HCT116 (cell line): ENCODE measurements at regions not wholly inside any gene's neighbourhood (a gene's known extent, or its start where the extent isn't known, plus 50 kb on each side); places are given as distances from the start of the nearest gene placed in this dataset.

Experiments
- ATAC-seq: fragments of 200-7000 bp; cut with Tn5 transposase; 2 replicates; pipeline ENCODE4 v1.9.1; 2020; ENCODE audit warnings: mild to moderate bottlenecking, moderate library complexity
- BruUV-seq: library from RNA; stranded (reverse); fragments of 400-500 nt; replicated peaks from 2 replicates; lab custom pipeline; 2021; lab: Mats Ljungman, UMichigan
- CTCF ChIA-PET: fragments of 300-600 bp; sonication (Branson Sonifier 250); formaldehyde crosslinking; loops from one replicate; lab custom pipeline; 2021; ENCODE audit warnings: antibody characterized with exemption; lab: Charles Lee
- POLR2A ChIA-PET: fragments of 300-600, 350-600 bp; sonication (Branson Sonifier 250); formaldehyde crosslinking; loops from one replicate; lab custom pipeline; 2021; ENCODE audit warnings: antibody characterized with exemption; lab: Charles Lee
- RAD21 ChIA-PET, 2 experiments: fragments of 300-600 bp; sonication (Branson Sonifier 250); formaldehyde crosslinking; loops; one replicate each; lab custom pipeline; 2023; ENCODE audit warnings: low total read pairs in 2 of 2; ENCODE audit not compliant: uncharacterized antibody in 2 of 2, unreplicated experiment in 2 of 2, low non-redundant PET in 1 of 2; lab: Charles Lee
- DNase-seq: peaks from one replicate; pipeline ENCODE4 v3.0.0-alpha.2; 2010; ENCODE audit warnings: low read depth, low spot score
- H2AFZ ChIP-seq: fragments of 200-600 bp; shearing (Covaris generic), sonication (generic); 2 replicates; pipeline ENCODE4 v1.6.1; 2017; ENCODE audit warnings: low read depth, mixed run types, mixed read lengths, antibody characterized with exemption, low read length; ENCODE audit not compliant: poor library complexity, severe bottlenecking
- H3K27ac ChIP-seq: 2 replicates; pipeline ENCODE4 v1.5.1; 2012; ENCODE audit warnings: low read depth, low read length
- H3K27me3 ChIP-seq: fragments of 200-600 bp; sonication (generic); 2 replicates; pipeline ENCODE4 v1.6.1; 2016; ENCODE audit warnings: mixed run types, low read length, mixed read lengths; ENCODE audit not compliant: insufficient read depth
- H3K36me3 ChIP-seq, 2 experiments: fragments of 200-500 bp in 1 of 2; fragments of 200-600 bp in 1 of 2; sonication (Bioruptor generic) in 1 of 2; sonication (generic) in 1 of 2; 2 replicates each; pipeline versions ENCODE4 v1.5.1 to v1.6.1; 2014 to 2016; ENCODE audit warnings: low read length in 2 of 2, inconsistent platforms in 1 of 2, mixed read lengths in 1 of 2, mixed run types in 1 of 2; ENCODE audit not compliant: insufficient read depth in 2 of 2, control insufficient read depth in 1 of 2
- H3K4me1 ChIP-seq, 2 experiments: fragments of 200-600 bp in 1 of 2; sonication (generic) in 1 of 2; 2 replicates each; pipeline versions ENCODE4 v1.5.1 to v1.6.1; 2012 to 2017; ENCODE audit warnings: low read length in 2 of 2, inconsistent platforms in 1 of 2, mild to moderate bottlenecking in 1 of 2, mixed read lengths in 1 of 2, mixed run types in 1 of 2, moderate library complexity in 1 of 2; ENCODE audit not compliant: insufficient read depth in 2 of 2, control insufficient read depth in 1 of 2
- H3K4me2 ChIP-seq: fragments of 200-600 bp; sonication (generic); 2 replicates; pipeline ENCODE4 v1.6.1; 2017; ENCODE audit warnings: mixed run types, low read length, mixed read lengths
- H3K4me3 ChIP-seq, 2 experiments: fragments of 200-600 bp in 1 of 2; sonication (generic) in 1 of 2; replicated peaks in 1 of 2; 2 replicates each; pipeline ENCODE4 v1.5.1; 2011 to 2016; ENCODE audit warnings: low read length in 2 of 2, control low read depth in 1 of 2, low read depth in 1 of 2, mild to moderate bottlenecking in 1 of 2, mixed read lengths in 1 of 2, mixed run types in 1 of 2
- H3K79me2 ChIP-seq: fragments of 200-600 bp; sonication (generic); 2 replicates; pipeline ENCODE4 v1.6.1; 2017; ENCODE audit warnings: mild to moderate bottlenecking, mixed run types, low read length, moderate library complexity, mixed read lengths; ENCODE audit not compliant: insufficient read depth
- H3K9ac ChIP-seq: fragments of 200-600 bp; sonication (generic); 2 replicates; pipeline ENCODE4 v1.6.1; 2016; ENCODE audit warnings: low read length, mixed read lengths
- H3K9me2 ChIP-seq: fragments of 200-600 bp; sonication (generic), shearing (Covaris generic); 2 replicates; pipeline ENCODE4 v1.6.1; 2017; ENCODE audit warnings: mixed run types, mild to moderate bottlenecking, moderate library complexity; ENCODE audit not compliant: insufficient read depth
- H3K9me3 ChIP-seq, 2 experiments: fragments of 200-500 bp in 1 of 2; fragments of 200-600 bp in 1 of 2; sonication (Bioruptor generic) in 1 of 2; sonication (generic) in 1 of 2; 2 replicates each; pipeline ENCODE4 v1.6.1; 2014 to 2017; ENCODE audit warnings: low read length in 2 of 2, mixed read lengths in 2 of 2, inconsistent platforms in 1 of 2, low read depth in 1 of 2, mild to moderate bottlenecking in 1 of 2, mixed run types in 1 of 2, moderate library complexity in 1 of 2; ENCODE audit not compliant: control insufficient read depth in 1 of 2, insufficient read depth in 1 of 2
- H4K20me1 ChIP-seq: fragments of 200-600 bp; sonication (generic), shearing (Covaris generic); 2 replicates; pipeline ENCODE4 v1.6.1; 2017; ENCODE audit warnings: mixed run types, mild to moderate bottlenecking, moderate library complexity; ENCODE audit not compliant: insufficient read depth
- CBX3 ChIP-seq: IDR thresholded peaks from 2 replicates; pipeline ENCODE4 v1.6.1; 2012; ENCODE audit warnings: low read depth
- ELF1 ChIP-seq: IDR thresholded peaks from 2 replicates; pipeline ENCODE4 v1.6.1; 2012; ENCODE audit warnings: low read depth, borderline replicate concordance
- EZH2 ChIP-seq: fragments of 200-600 bp; sonication (generic); IDR thresholded peaks from 2 replicates; pipeline ENCODE4 v1.6.1; 2017; ENCODE audit warnings: antibody characterized with exemption, mixed run types
- EZH2phosphoT487 ChIP-seq: fragments of 200-600 bp; IDR thresholded peaks from 2 replicates; pipeline ENCODE4 v1.6.1; 2018; ENCODE audit warnings: antibody characterized with exemption, borderline replicate concordance
- MAX ChIP-seq: IDR thresholded peaks from 2 replicates; pipeline ENCODE4 v1.6.1; 2012
- POLR2A ChIP-seq: IDR thresholded peaks from 2 replicates; pipeline ENCODE4 v1.7.0; 2011; ENCODE audit warnings: borderline replicate concordance; ENCODE audit not compliant: insufficient read depth, insufficient read length; ENCODE audit errors: extremely low read depth
- SIN3A ChIP-seq: IDR thresholded peaks from 2 replicates; pipeline ENCODE4 v1.6.1; 2012; ENCODE audit warnings: low read depth
- SP1 ChIP-seq: IDR thresholded peaks from 2 replicates; pipeline ENCODE4 v1.6.1; 2012; ENCODE audit warnings: low read depth
- ZBTB33 ChIP-seq: IDR thresholded peaks from 2 replicates; pipeline ENCODE4 v1.6.1; 2011; ENCODE audit warnings: mild to moderate bottlenecking, low read length, moderate library complexity; ENCODE audit not compliant: insufficient replicate concordance; ENCODE audit errors: extremely low read depth
- intact Hi-C: fragments of 100-400 bp; cut with micrococcal nuclease; formaldehyde crosslinking; loops from 2 replicates; pipeline ENCODE4 v1.10.0; 2022

- ChIA-PET POLR2A (no interaction called here), CTCF (interaction anchor here (0.9 kb wide), 1 partner anchor 35 kb away, joined by 4 read pairs; no protein-coding TSS in a partner anchor), RAD21 (no interaction called here)
- Histone ChIP-seq H3K27me3 (no peaks in the 10 kb centered on the region), H3K9me2 (no peaks in the 10 kb centered on the region), H3K9ac (no peak overlapping the region), H3K9me3 (peaks cover 9 to 13% of the 10 kb centered on the region in 2 experiments; a peak in 2 of 4 replicates), H4K20me1 (no peaks in the 10 kb centered on the region), H3K4me1 (no peaks in the 10 kb centered on the region), H3K79me2 (no peaks in the 10 kb centered on the region), H3K27ac (no peak overlapping the region), H3K36me3 (no peaks in the 10 kb centered on the region), H3K4me3 (no peak overlapping the region), H3K4me2 (no peak overlapping the region), H2AFZ (no peak overlapping the region)
- BruUV-seq: no TSS peak
- intact Hi-C loops: no loop called here
- DNase-seq (no peak), ATAC-seq (no peak)
- TF ChIP-seq EZH2: no peak
- TF ChIP-seq EZH2phosphoT487: no peak
- TF ChIP-seq CBX3: no peak
- no peak for TF ChIP-seq MAX
- no peak for TF ChIP-seq POLR2A
- TF ChIP-seq SP1: no peak
Observed at GRCh38 chr12:46089414-46090162, 99.2 kb upstream of the SCAF11 start.

GRCh38 chr12:46087916-46088439, 97.6 kb upstream of the SCAF11 start:
- H3K27ac ChIP-seq: no peak overlapping the region
- no peak overlapping the region for H3K4me3 ChIP-seq
- H3K9me3 ChIP-seq: peaks cover 9 to 17% of the 10 kb centered on the region in 2 experiments; a peak in 2 of 4 replicates
- DNase-seq (no peak), ATAC-seq (no peak)
- H3K36me3 ChIP-seq: no peaks in the 10 kb centered on the region
- POLR2A ChIA-PET: no interaction called here
- no peak overlapping the region for H3K9ac ChIP-seq
- H3K27me3 ChIP-seq: no peaks in the 10 kb centered on the region
- RAD21 ChIA-PET: no interaction called here
- no peaks in the 10 kb centered on the region for H3K4me1 ChIP-seq
- no TSS peak for BruUV-seq
- H3K9me2 ChIP-seq: no peaks in the 10 kb centered on the region
- H4K20me1 ChIP-seq: no peaks in the 10 kb centered on the region
- TF ChIP-seq ELF1: no peak
- TF ChIP-seq ZBTB33: no peak
- no peak for TF ChIP-seq SIN3A
- no peak for TF ChIP-seq MAX
- TF ChIP-seq SP1: no peak
- no peaks in the 10 kb centered on the region for H3K79me2 ChIP-seq
- no peak overlapping the region for H2AFZ ChIP-seq
- CTCF ChIA-PET: no interaction called here
- no peak overlapping the region for H3K4me2 ChIP-seq
- intact Hi-C loops: no loop called here
